Mesothelial cell of epicardium (in vitro differentiated cells): ENCODE measurements at regions not wholly inside any gene's neighbourhood (a gene's known extent, or its start where the extent isn't known, plus 50 kb on each side); places are given as distances from the start of the nearest gene placed in this dataset.
"Not testable (repeated sequence)": the region's sequence is repeated elsewhere in the genome, so short reads cannot be mapped to it uniquely, and the experiment has no call there.

Source experiments
- DNase-seq, 2 experiments: peaks; one replicate each; pipeline ENCODE4 v3.0.0; 2021; ENCODE audit warnings: low spot score in 2 of 2; ENCODE audit not compliant: unreplicated experiment in 2 of 2
- H3K27ac Mint-ChIP-seq: 2 replicates; pipeline ENCODE4 v1.8.0; 2021; ENCODE audit warnings: mixed read lengths
- H3K27me3 Mint-ChIP-seq: 2 replicates; pipeline ENCODE4 v1.8.0; 2021; ENCODE audit warnings: low read depth, mixed read lengths
- H3K36me3 Mint-ChIP-seq: 2 replicates; pipeline ENCODE4 v1.8.0; 2021; ENCODE audit warnings: mixed read lengths
- H3K4me1 Mint-ChIP-seq: 2 replicates; pipeline ENCODE4 v1.8.0; 2021; ENCODE audit warnings: mixed read lengths
- H3K4me3 Mint-ChIP-seq: 2 replicates; pipeline ENCODE4 v1.8.0; 2021; ENCODE audit warnings: mild to moderate bottlenecking, moderate library complexity, mixed read lengths
- H3K9me3 Mint-ChIP-seq: 2 replicates; pipeline ENCODE4 v1.8.0; 2021; ENCODE audit warnings: mixed read lengths
- CTCF ChIP-seq: fragments of 200-600 bp; sonication (generic); IDR thresholded peaks from one replicate; pipeline ENCODE4 v1.5.0; 2021; ENCODE audit warnings: antibody characterized with exemption; ENCODE audit not compliant: unreplicated experiment

GRCh38 chr2:41207578-41207977 lies 755.7 kb upstream of the SLC8A1 start:
- H3K4me1 Mint-ChIP-seq: no peaks in the 10 kb centered on the region
- peaks cover 5% of the 10 kb centered on the region for H3K36me3 Mint-ChIP-seq
- H3K9me3 Mint-ChIP-seq: peaks cover 11% of the 10 kb centered on the region
- TF ChIP-seq CTCF: no peak
- H3K27me3 Mint-ChIP-seq: no peaks in the 10 kb centered on the region
- no peak for DNase-seq
- no peak overlapping the region for H3K4me3 Mint-ChIP-seq
- H3K27ac Mint-ChIP-seq: no peak overlapping the region

- not testable (repeated sequence) for H3K27me3 Mint-ChIP-seq, H3K36me3 Mint-ChIP-seq, H3K4me3 Mint-ChIP-seq, H3K4me1 Mint-ChIP-seq, H3K27ac Mint-ChIP-seq, DNase-seq
- peaks cover 22% of the 10 kb centered on the region for H3K9me3 Mint-ChIP-seq
Observed at GRCh38 chr2:41210030-41210429, 758.1 kb upstream of the SLC8A1 start.

- Mint-ChIP-seq H3K4me3 (no peak overlapping the region), H3K27ac (no peak overlapping the region), H3K4me1 (no peaks in the 10 kb centered on the region), H3K9me3 (peaks cover 32% of the 10 kb centered on the region), H3K27me3 (no peaks in the 10 kb centered on the region), H3K36me3 (peaks cover 3% of the 10 kb centered on the region)
- TF ChIP-seq CTCF: no peak
- no peak for DNase-seq
Observed at GRCh38 chr2:41216978-41217377, 765.1 kb upstream of the SLC8A1 start.

- no peak for DNase-seq
- peaks cover 3% of the 10 kb centered on the region for H3K36me3 Mint-ChIP-seq
- H3K9me3 Mint-ChIP-seq: peaks cover 41% of the 10 kb centered on the region
- H3K27ac Mint-ChIP-seq: no peak overlapping the region
- no peaks in the 10 kb centered on the region for H3K27me3 Mint-ChIP-seq
- no peaks in the 10 kb centered on the region for H3K4me1 Mint-ChIP-seq
- no peak overlapping the region for H3K4me3 Mint-ChIP-seq
- no peak for TF ChIP-seq CTCF
Observed at GRCh38 chr2:41222593-41222992, 770.7 kb upstream of the SLC8A1 start.

- Mint-ChIP-seq H3K27me3 (no peaks in the 10 kb centered on the region), H3K4me1 (no peaks in the 10 kb centered on the region), H3K4me3 (no peak overlapping the region), H3K9me3 (peaks cover 54% of the 10 kb centered on the region), H3K27ac (no peak overlapping the region), H3K36me3 (peaks cover 6% of the 10 kb centered on the region)
- no peak for TF ChIP-seq CTCF
- no peak for DNase-seq
Observed at GRCh38 chr2:41234093-41234492, 782.2 kb upstream of the SLC8A1 start.

GRCh38 chr2:41241325-41242000 lies 789.6 kb upstream of the SLC8A1 start:
- DNase-seq: no peak
- peaks cover 28% of the 10 kb centered on the region for H3K9me3 Mint-ChIP-seq
- H3K4me3 Mint-ChIP-seq: no peak overlapping the region
- H3K27ac Mint-ChIP-seq: no peak overlapping the region
- H3K27me3 Mint-ChIP-seq: no peaks in the 10 kb centered on the region
- no peaks in the 10 kb centered on the region for H3K36me3 Mint-ChIP-seq
- TF ChIP-seq CTCF: no peak
- H3K4me1 Mint-ChIP-seq: no peaks in the 10 kb centered on the region
